H9 (cell line): ENCODE measurements at regions not wholly inside any gene's neighbourhood (a gene's known extent, or its start where the extent isn't known, plus 50 kb on each side); places are given as distances from the start of the nearest gene placed in this dataset.

ENCODE experiments used
- DNase-seq: peaks from one replicate; pipeline ENCODE4 v3.0.0-alpha.2; 2017
- H2AFZ ChIP-seq: one replicate; pipeline ENCODE4 v1.6.1; 2013; ENCODE audit warnings: mild to moderate bottlenecking, low read length, control low read depth, moderate library complexity
- H2AK5ac ChIP-seq: 2 replicates; pipeline ENCODE4 v1.6.1; 2013; ENCODE audit warnings: low read length, control low read depth, mixed read lengths; ENCODE audit not compliant: insufficient read length
- H2BK120ac ChIP-seq: one replicate; pipeline ENCODE4 v1.6.1; 2013; ENCODE audit warnings: low read depth, mild to moderate bottlenecking, low read length, control low read depth, inconsistent platforms; ENCODE audit not compliant: poor library complexity, severe bottlenecking
- H2BK12ac ChIP-seq: 2 replicates; pipeline ENCODE4 v1.6.1; 2013; ENCODE audit warnings: low read length, control low read depth, mixed read lengths, low read depth; ENCODE audit not compliant: insufficient read length
- H2BK15ac ChIP-seq: 2 replicates; pipeline ENCODE4 v1.6.1; 2013; ENCODE audit warnings: low read depth, low read length, control low read depth
- H2BK20ac ChIP-seq: one replicate; pipeline ENCODE4 v1.6.1; 2013; ENCODE audit warnings: low read depth, mild to moderate bottlenecking, low read length, control low read depth, inconsistent platforms; ENCODE audit not compliant: poor library complexity, severe bottlenecking
- H2BK5ac ChIP-seq: 2 replicates; pipeline ENCODE4 v1.6.1; 2013; ENCODE audit warnings: low read length, control low read depth, mixed read lengths; ENCODE audit not compliant: insufficient read length
- H3K14ac ChIP-seq: 2 replicates; pipeline ENCODE4 v1.6.1; 2013; ENCODE audit warnings: low read length, control low read depth; ENCODE audit not compliant: insufficient read depth
- H3K18ac ChIP-seq: 2 replicates; pipeline ENCODE4 v1.6.1; 2013; ENCODE audit warnings: low read depth, mild to moderate bottlenecking, mixed read lengths, low read length, control low read depth; ENCODE audit not compliant: insufficient read length
- H3K23ac ChIP-seq: 2 replicates; pipeline ENCODE4 v1.6.1; 2013; ENCODE audit warnings: low read length, control low read depth, mixed read lengths, low read depth; ENCODE audit not compliant: insufficient read length
- H3K23me2 ChIP-seq: 2 replicates; pipeline ENCODE4 v1.6.1; 2013; ENCODE audit warnings: low read depth, mild to moderate bottlenecking, mixed read lengths, low read length, control low read depth; ENCODE audit not compliant: insufficient read length, poor library complexity, severe bottlenecking
- H3K27ac ChIP-seq: 2 replicates; pipeline ENCODE4 v1.5.1; 2013; ENCODE audit warnings: low read length, control low read depth, mixed read lengths, low read depth; ENCODE audit not compliant: insufficient read length
- H3K27me3 ChIP-seq: 2 replicates; pipeline ENCODE4 v1.6.1; 2013; ENCODE audit warnings: low read length, control low read depth, inconsistent platforms; ENCODE audit not compliant: insufficient read depth
- H3K4ac ChIP-seq: 2 replicates; pipeline ENCODE4 v1.6.1; 2013; ENCODE audit warnings: low read depth, mild to moderate bottlenecking, control low read depth, inconsistent platforms, low read length, moderate library complexity
- H3K4me1 ChIP-seq: 2 replicates; pipeline ENCODE4 v1.6.1; 2013; ENCODE audit warnings: low read length, control low read depth, inconsistent platforms; ENCODE audit not compliant: insufficient read depth
- H3K4me2 ChIP-seq: 2 replicates; pipeline ENCODE4 v1.6.1; 2013; ENCODE audit warnings: low read length, control low read depth, mixed read lengths; ENCODE audit not compliant: insufficient read length, insufficient read depth
- H3K56ac ChIP-seq: 2 replicates; pipeline ENCODE4 v1.6.1; 2013; ENCODE audit warnings: low read depth, mild to moderate bottlenecking, mixed read lengths, low read length, control low read depth; ENCODE audit not compliant: insufficient read length
- H3K79me1 ChIP-seq: 2 replicates; pipeline ENCODE4 v1.6.1; 2013; ENCODE audit warnings: low read depth, mild to moderate bottlenecking, moderate library complexity, low read length, control low read depth, inconsistent platforms; ENCODE audit not compliant: insufficient read depth, poor library complexity, severe bottlenecking
- H3K79me2 ChIP-seq: 2 replicates; pipeline ENCODE4 v1.6.1; 2013; ENCODE audit warnings: low read length, control low read depth, inconsistent platforms; ENCODE audit not compliant: insufficient read depth
- H3K9ac ChIP-seq: 2 replicates; pipeline ENCODE4 v1.6.1; 2013; ENCODE audit warnings: low read length, control low read depth, mixed read lengths; ENCODE audit not compliant: insufficient read length; ENCODE audit errors: extremely low read depth
- H3K9me3 ChIP-seq: one replicate; pipeline ENCODE4 v1.6.1; 2013; ENCODE audit warnings: low read depth, low read length, inconsistent platforms; ENCODE audit not compliant: control insufficient read depth
- H3T11ph ChIP-seq: one replicate; pipeline ENCODE4 v1.6.1; 2013; ENCODE audit warnings: mild to moderate bottlenecking, low read length, control low read depth, inconsistent platforms
- H4K20me1 ChIP-seq: one replicate; pipeline ENCODE4 v1.6.1; 2013; ENCODE audit not compliant: control insufficient read depth, insufficient read length, insufficient read depth
- H4K5ac ChIP-seq: 2 replicates; pipeline ENCODE4 v1.6.1; 2013; ENCODE audit warnings: low read depth, mild to moderate bottlenecking, mixed read lengths, low read length, control low read depth; ENCODE audit not compliant: insufficient read length
- H4K8ac ChIP-seq: replicated peaks from 2 replicates; pipeline ENCODE4 v1.6.1; 2013; ENCODE audit warnings: low read length, control low read depth, mixed read lengths, low read depth; ENCODE audit not compliant: insufficient read length
- H4K91ac ChIP-seq: 2 replicates; pipeline ENCODE4 v1.6.1; 2013; ENCODE audit warnings: low read depth, mild to moderate bottlenecking, moderate library complexity, mixed read lengths, low read length, control low read depth; ENCODE audit not compliant: insufficient read length
- H3K27ac Mint-ChIP-seq, 3 experiments: 2 replicates in 2 of 3; 3 replicates in 1 of 3; pipeline ENCODE4 v1.8.0; 2020 to 2021; ENCODE audit warnings: mixed read lengths in 3 of 3, mild to moderate bottlenecking in 1 of 3, moderate library complexity in 1 of 3
- H3K27me3 Mint-ChIP-seq: 2 replicates; pipeline ENCODE4 v1.8.0; 2021; ENCODE audit warnings: low read depth, mild to moderate bottlenecking, moderate library complexity, mixed read lengths
- H3K36me3 Mint-ChIP-seq, 3 experiments: 2 replicates in 2 of 3; 3 replicates in 1 of 3; pipeline ENCODE4 v1.8.0; 2020 to 2021; ENCODE audit warnings: low read depth in 3 of 3, mixed read lengths in 3 of 3; ENCODE audit not compliant: insufficient read depth in 1 of 3
- H3K4me1 Mint-ChIP-seq, 2 experiments: 2 replicates each; pipeline ENCODE4 v1.8.0; 2020; ENCODE audit warnings: mixed read lengths in 2 of 2
- H3K4me3 Mint-ChIP-seq, 2 experiments: 2 replicates in 1 of 2; 3 replicates in 1 of 2; pipeline ENCODE4 v1.8.0; 2020 to 2021; ENCODE audit warnings: mild to moderate bottlenecking in 2 of 2, mixed read lengths in 2 of 2, moderate library complexity in 1 of 2
- H3K9me3 Mint-ChIP-seq, 2 experiments: 2 replicates in 1 of 2; 3 replicates in 1 of 2; pipeline ENCODE4 v1.8.0; 2020; ENCODE audit warnings: mild to moderate bottlenecking in 2 of 2, mixed read lengths in 2 of 2, moderate library complexity in 1 of 2
- CTCF ChIP-seq: fragments of 200-600 bp; sonication (generic); conservative IDR thresholded peaks from 3 replicates; pipeline ENCODE4 v1.8.0; 2021; ENCODE audit warnings: antibody characterized with exemption, mild to moderate bottlenecking
- WGBS: extraction: QIAGEN DNeasy Blood & Tissue Kit; methylation state at CpG from one replicate; pipeline ENCODE4 v1.1.7; 2013; ENCODE audit warnings: missing lambda C conversion rate, low lambda C conversion rate, mixed read lengths; ENCODE audit not compliant: insufficient read length; ENCODE audit errors: extremely low coverage; 5-methylcytosine and 5-hydroxymethylcytosine counted together

GRCh38 chr1:63014267-63014666 is 230.3 kb downstream of the ATG4C start:
- H3K27me3 Mint-ChIP-seq, result no peaks in the 10 kb centered on the region; the same call in 1 of the 2 replicates
- no peaks in the 10 kb centered on the region for H3K79me2 ChIP-seq
- H3K14ac ChIP-seq, result no peak overlapping the region
- H3K4ac ChIP-seq, result no peak overlapping the region
- no peaks in the 10 kb centered on the region for H3K23me2 ChIP-seq
- H3K4me2 ChIP-seq, result no peak overlapping the region
- no peak overlapping the region for H2AFZ ChIP-seq
- no peak for TF ChIP-seq CTCF
- H3K4me3 Mint-ChIP-seq, result no peak overlapping the region
- H4K8ac ChIP-seq, result no peak overlapping the region
- no peaks in the 10 kb centered on the region for H3K36me3 Mint-ChIP-seq
- H3K4me1 ChIP-seq, result no peaks in the 10 kb centered on the region
- no peak overlapping the region for H3K27ac Mint-ChIP-seq
- no CpG with 5 or more reads among the region's 2 CpGs for WGBS
- H3K18ac ChIP-seq, result no peak overlapping the region
- H4K20me1 ChIP-seq, result no peaks in the 10 kb centered on the region
- DNase-seq, result no peak
- H3K4me1 Mint-ChIP-seq, result peaks cover 5% of the 10 kb centered on the region in 2 experiments; a peak in 3 of 4 replicates
- no peaks in the 10 kb centered on the region; a peak in 1 of 5 replicates for H3K9me3 Mint-ChIP-seq
- no peak overlapping the region for H4K91ac ChIP-seq
- no peak overlapping the region for H2BK12ac ChIP-seq
- H2BK20ac ChIP-seq, result no peak overlapping the region
- H3T11ph ChIP-seq, result no peak overlapping the region
- H2AK5ac ChIP-seq, result no peak overlapping the region
- no peak overlapping the region for H3K27ac ChIP-seq
- no peak overlapping the region for H4K5ac ChIP-seq
- no peak overlapping the region for H3K9ac ChIP-seq
- H3K79me1 ChIP-seq, result no peaks in the 10 kb centered on the region
- H2BK5ac ChIP-seq, result no peak overlapping the region
- H3K9me3 ChIP-seq, result no peaks in the 10 kb centered on the region
- H2BK120ac ChIP-seq, result no peak overlapping the region
- H2BK15ac ChIP-seq, result no peak overlapping the region
- H3K27me3 ChIP-seq, result no peaks in the 10 kb centered on the region
- H3K56ac ChIP-seq, result no peak overlapping the region
- no peak overlapping the region for H3K23ac ChIP-seq
